Fibroblast of lung (primary cell): ENCODE measurements at regions not wholly inside any gene's neighbourhood (a gene's known extent, or its start where the extent isn't known, plus 50 kb on each side); places are given as distances from the start of the nearest gene placed in this dataset.

ENCODE experiments used
- CTCF ChIP-seq, 2 donors: IDR thresholded peaks in 1 of 2; conservative IDR thresholded peaks in 1 of 2; 1 replicate in 1 of 2; 2 replicates in 1 of 2; pipeline ENCODE4 v1.5.1; 2011 to 2012; ENCODE audit warnings: low read length in 2 of 2, control low read depth in 1 of 2, inconsistent platforms in 1 of 2, low read depth in 1 of 2, mild to moderate bottlenecking in 1 of 2
- EZH2 ChIP-seq: IDR thresholded peaks from 2 replicates; pipeline ENCODE4 v1.5.1; 2012; ENCODE audit warnings: low read length, control low read depth, mild to moderate bottlenecking; ENCODE audit errors: missing control alignments

- TF ChIP-seq EZH2 = no peak
- TF ChIP-seq CTCF (conservative IDR thresholded peaks at IDR 0.05 in 1 of 2, IDR thresholded peaks at IDR 0.05 in 1 of 2; ENCODE audit: low read depth in 1 of 2, low read length in 2 of 2) = no peak
Measured at GRCh38 chr3:176075491-176075890, 1121.8 kb downstream of the TBL1XR1 start.
